CD14-positive monocyte (primary cell): ENCODE measurements at regions not wholly inside any gene's neighbourhood (a gene's known extent, or its start where the extent isn't known, plus 50 kb on each side); places are given as distances from the start of the nearest gene placed in this dataset.

Source experiments
- DNase-seq, 3 donors: peaks; one replicate each; pipeline ENCODE4 v3.0.0-alpha.2; 2011 to 2022
- H2AFZ ChIP-seq: 2 replicates; pipeline ENCODE4 v1.6.0; 2012; ENCODE audit warnings: mild to moderate bottlenecking, low read depth, low read length, inconsistent platforms; ENCODE audit not compliant: insufficient read depth, poor library complexity, severe bottlenecking
- H3K27ac ChIP-seq, 2 donors: 1 replicate in 1 of 2; 2 replicates in 1 of 2; pipeline ENCODE4 v1.5.1; 2012 to 2013; ENCODE audit warnings: low read length in 2 of 2, control low read depth in 1 of 2, inconsistent platforms in 1 of 2, low read depth in 1 of 2, mild to moderate bottlenecking in 1 of 2
- H3K27me3 ChIP-seq, 2 donors: one replicate each; pipeline versions ENCODE4 v1.6.0 to v1.6.1; 2011 to 2013; ENCODE audit warnings: low read length in 2 of 2; ENCODE audit not compliant: control insufficient read depth in 2 of 2, insufficient read depth in 2 of 2
- H3K36me3 ChIP-seq, 2 donors: replicated peaks in 1 of 2; 1 replicate in 1 of 2; 2 replicates in 1 of 2; pipeline versions ENCODE4 v1.5.1 to v1.6.1; 2012 to 2013; ENCODE audit warnings: low read length in 2 of 2, control low read depth in 1 of 2, inconsistent platforms in 1 of 2, mild to moderate bottlenecking in 1 of 2; ENCODE audit not compliant: insufficient read depth in 2 of 2, control insufficient read depth in 1 of 2
- H3K4me1 ChIP-seq, 2 donors: 1 replicate in 1 of 2; 2 replicates in 1 of 2; pipeline versions ENCODE4 v1.5.1 to v1.6.1; 2012 to 2013; ENCODE audit warnings: low read length in 2 of 2, control low read depth in 1 of 2, inconsistent platforms in 1 of 2, mild to moderate bottlenecking in 1 of 2, moderate library complexity in 1 of 2; ENCODE audit not compliant: insufficient read depth in 2 of 2, control insufficient read depth in 1 of 2
- H3K4me2 ChIP-seq: replicated peaks from 2 replicates; pipeline ENCODE3; 2012; ENCODE audit warnings: low read length, moderate library complexity, mild to moderate bottlenecking; ENCODE audit not compliant: poor library complexity, severe bottlenecking; ENCODE audit errors: extremely low read depth
- H3K4me3 ChIP-seq, 3 experiments: fragments of 200-600 bp in 1 of 3; sonication (generic) in 1 of 3; replicated peaks in 1 of 3; 1 replicate in 2 of 3; 2 replicates in 1 of 3; pipeline ENCODE4 v1.5.1; 2011 to 2013; ENCODE audit warnings: low read length in 3 of 3, mild to moderate bottlenecking in 3 of 3, control low read depth in 2 of 3, low read depth in 2 of 3, inconsistent platforms in 1 of 3, moderate library complexity in 1 of 3
- H3K79me2 ChIP-seq: 2 replicates; pipeline ENCODE4 v1.6.0; 2012; ENCODE audit warnings: mild to moderate bottlenecking, control low read depth, inconsistent platforms, low read length, moderate library complexity; ENCODE audit not compliant: insufficient read depth
- H3K9ac ChIP-seq: 2 replicates; pipeline ENCODE4 v1.6.0; 2017; ENCODE audit warnings: low read length, mild to moderate bottlenecking; ENCODE audit not compliant: insufficient read depth, poor library complexity, severe bottlenecking
- H3K9me3 ChIP-seq, 2 donors: replicated peaks in 1 of 2; 1 replicate in 1 of 2; 2 replicates in 1 of 2; pipeline versions ENCODE4 v1.5.1 to v1.6.1; 2012 to 2013; ENCODE audit warnings: low read length in 2 of 2, control low read depth in 1 of 2; ENCODE audit not compliant: control insufficient read depth in 1 of 2, insufficient read depth in 1 of 2
- H4K20me1 ChIP-seq: 2 replicates; pipeline ENCODE4 v1.6.0; 2012; ENCODE audit warnings: mild to moderate bottlenecking, low read length, control low read depth, moderate library complexity; ENCODE audit not compliant: insufficient read depth
- H3K27ac Mint-ChIP-seq, 7 donors: one replicate each; pipeline ENCODE4 v1.8.0; 2020; ENCODE audit warnings: mild to moderate bottlenecking in 7 of 7, mixed read lengths in 7 of 7, moderate library complexity in 6 of 7, inconsistent platforms in 2 of 7
- H3K27me3 Mint-ChIP-seq, 3 donors: one replicate each; pipeline ENCODE4 v1.8.0; 2021 to 2022; ENCODE audit warnings: low read depth in 3 of 3, mild to moderate bottlenecking in 3 of 3, mixed read lengths in 3 of 3, moderate library complexity in 3 of 3, inconsistent platforms in 1 of 3
- H3K36me3 Mint-ChIP-seq, 2 donors: one replicate each; pipeline ENCODE4 v1.8.0; 2020; ENCODE audit warnings: mixed read lengths in 2 of 2, inconsistent platforms in 1 of 2, mild to moderate bottlenecking in 1 of 2
- H3K4me1 Mint-ChIP-seq: one replicate; pipeline ENCODE4 v1.8.0; 2020; ENCODE audit warnings: mild to moderate bottlenecking, mixed read lengths
- H3K4me3 Mint-ChIP-seq, 2 donors: one replicate each; pipeline ENCODE4 v1.8.0; 2020; ENCODE audit warnings: mild to moderate bottlenecking in 2 of 2, mixed read lengths in 2 of 2, moderate library complexity in 1 of 2
- H3K9me3 Mint-ChIP-seq, 7 donors: one replicate each; pipeline ENCODE4 v1.8.0; 2020 to 2022; ENCODE audit warnings: mixed read lengths in 7 of 7, mild to moderate bottlenecking in 6 of 7, moderate library complexity in 6 of 7, inconsistent platforms in 2 of 7
- WGBS: methylation state at CpG from one replicate; pipeline ENCODE4 v1.1.5; 2013; ENCODE audit warnings: missing lambda C conversion rate; ENCODE audit not compliant: insufficient coverage; 5-methylcytosine and 5-hydroxymethylcytosine counted together
- intact Hi-C, 2 donors: fragments of 100-400 bp; cut with micrococcal nuclease; formaldehyde crosslinking; loops; one replicate each; pipeline versions ENCODE4 v1.15.0 to v1.15.1; 2023
- TF ChIP-seq, protein P1 (sequence below): fragments of 200-600 bp; IDR thresholded peaks from one replicate; pipeline ENCODE4 v1.8.0; 2022; ENCODE audit warnings: antibody characterized with exemption, mild to moderate bottlenecking

DNA sequence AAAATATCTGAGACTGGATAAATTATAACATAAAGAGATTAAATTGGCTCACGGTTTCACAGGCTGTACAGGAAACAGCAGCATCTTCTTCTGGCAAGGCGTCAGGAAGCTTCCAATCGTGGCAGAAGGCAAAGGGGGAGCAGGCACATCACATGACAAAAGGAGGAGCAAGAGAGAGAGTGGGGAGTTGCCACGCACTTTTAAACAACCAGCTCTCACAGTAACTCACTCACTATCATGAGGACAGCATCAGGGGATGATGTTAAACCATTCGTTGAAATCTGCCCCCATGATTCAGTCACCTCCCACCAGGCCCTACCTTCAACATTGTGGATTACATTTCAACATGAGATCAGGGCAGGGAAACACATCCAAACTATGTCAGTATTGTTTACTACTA lies 114.5 kb upstream of the SPATA16 start:
- intact Hi-C loops = no loop called here
- Mint-ChIP-seq H3K4me3 (no peak overlapping the region), H3K9me3 (peaks cover 0 to 7% (median 3%) of the 10 kb centered on the region in 7 donors), H3K36me3 (no peaks in the 10 kb centered on the region), H3K4me1 (no peaks in the 10 kb centered on the region), H3K27me3 (peaks cover 0 to 2% (median 2%) of the 10 kb centered on the region in 3 donors), H3K27ac (no peak overlapping the region)
- no peaks in the 10 kb centered on the region for H3K36me3 ChIP-seq
- H4K20me1 ChIP-seq = no peaks in the 10 kb centered on the region
- H3K4me2 ChIP-seq = no peak overlapping the region
- H3K27me3 ChIP-seq = no peaks in the 10 kb centered on the region
- no peak overlapping the region for H3K9ac ChIP-seq
- H3K4me3 ChIP-seq = no peak overlapping the region
- TF ChIP-seq, protein P1, sequence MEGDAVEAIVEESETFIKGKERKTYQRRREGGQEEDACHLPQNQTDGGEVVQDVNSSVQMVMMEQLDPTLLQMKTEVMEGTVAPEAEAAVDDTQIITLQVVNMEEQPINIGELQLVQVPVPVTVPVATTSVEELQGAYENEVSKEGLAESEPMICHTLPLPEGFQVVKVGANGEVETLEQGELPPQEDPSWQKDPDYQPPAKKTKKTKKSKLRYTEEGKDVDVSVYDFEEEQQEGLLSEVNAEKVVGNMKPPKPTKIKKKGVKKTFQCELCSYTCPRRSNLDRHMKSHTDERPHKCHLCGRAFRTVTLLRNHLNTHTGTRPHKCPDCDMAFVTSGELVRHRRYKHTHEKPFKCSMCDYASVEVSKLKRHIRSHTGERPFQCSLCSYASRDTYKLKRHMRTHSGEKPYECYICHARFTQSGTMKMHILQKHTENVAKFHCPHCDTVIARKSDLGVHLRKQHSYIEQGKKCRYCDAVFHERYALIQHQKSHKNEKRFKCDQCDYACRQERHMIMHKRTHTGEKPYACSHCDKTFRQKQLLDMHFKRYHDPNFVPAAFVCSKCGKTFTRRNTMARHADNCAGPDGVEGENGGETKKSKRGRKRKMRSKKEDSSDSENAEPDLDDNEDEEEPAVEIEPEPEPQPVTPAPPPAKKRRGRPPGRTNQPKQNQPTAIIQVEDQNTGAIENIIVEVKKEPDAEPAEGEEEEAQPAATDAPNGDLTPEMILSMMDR = no peak
- H2AFZ ChIP-seq = no peak overlapping the region
- H3K9me3 ChIP-seq = peaks cover 0 to 6% of the 10 kb centered on the region in 2 donors
- H3K4me1 ChIP-seq = no peaks in the 10 kb centered on the region
- no peak for DNase-seq
- WGBS = 100% methylated on average over 1 of the region's 5 CpGs
- H3K27ac ChIP-seq = no peak overlapping the region
- H3K79me2 ChIP-seq = no peaks in the 10 kb centered on the region

DNA sequence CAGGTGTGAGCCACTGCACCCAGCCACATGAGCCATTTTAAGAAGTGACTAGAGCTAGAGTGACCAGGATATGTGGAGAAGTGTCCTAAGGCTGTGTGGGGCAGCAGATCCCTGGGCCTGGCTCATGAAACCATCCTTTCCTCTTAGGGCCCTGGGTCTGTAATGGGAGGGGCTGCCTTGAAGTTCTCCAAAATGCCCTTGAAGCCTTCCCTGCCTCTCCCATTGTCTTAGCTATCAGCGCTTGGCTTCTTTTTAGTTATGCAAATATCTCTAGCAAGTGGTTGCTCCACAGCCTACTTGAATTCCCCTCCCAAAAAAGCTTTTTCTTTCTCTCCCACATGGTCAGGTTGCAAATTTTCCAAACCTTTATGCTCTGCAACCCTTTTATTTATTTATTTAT lies 112.4 kb upstream of the SPATA16 start:
- no CpG with 5 or more reads among the region's 1 CpG for WGBS

More for the DNA sequence above, 112.4 kb upstream of the SPATA16 start:
- Mint-ChIP-seq H3K27ac (no peak overlapping the region), H3K36me3 (no peaks in the 10 kb centered on the region), H3K27me3 (peaks cover 0 to 3% (median 2%) of the 10 kb centered on the region in 3 donors), H3K9me3 (peaks cover 0 to 13% (median 4%) of the 10 kb centered on the region in 7 donors), H3K4me1 (no peaks in the 10 kb centered on the region), H3K4me3 (no peak overlapping the region)
- Histone ChIP-seq H3K4me1 (no peaks in the 10 kb centered on the region), H3K4me2 (no peak overlapping the region), H3K36me3 (no peaks in the 10 kb centered on the region), H2AFZ (no peak overlapping the region), H3K27ac (no peak overlapping the region), H3K9me3 (peaks cover 0 to 13% of the 10 kb centered on the region in 2 donors), H3K79me2 (no peaks in the 10 kb centered on the region), H3K27me3 (no peaks in the 10 kb centered on the region), H3K9ac (no peak overlapping the region), H3K4me3 (no peak overlapping the region), H4K20me1 (no peaks in the 10 kb centered on the region)
- DNase-seq = no peak
- TF ChIP-seq, protein P1 = no peak
- intact Hi-C loops = no loop called here
